Epidermal melanocyte (primary cell): ENCODE measurements at regions not wholly inside any gene's neighbourhood (a gene's known extent, or its start where the extent isn't known, plus 50 kb on each side); places are given as distances from the start of the nearest gene placed in this dataset.

Experiments used
- DNase-seq: peaks from one replicate; pipeline ENCODE4 v3.0.0; 2011; ENCODE audit warnings: low spot score; ENCODE audit not compliant: insufficient read length

DNA sequence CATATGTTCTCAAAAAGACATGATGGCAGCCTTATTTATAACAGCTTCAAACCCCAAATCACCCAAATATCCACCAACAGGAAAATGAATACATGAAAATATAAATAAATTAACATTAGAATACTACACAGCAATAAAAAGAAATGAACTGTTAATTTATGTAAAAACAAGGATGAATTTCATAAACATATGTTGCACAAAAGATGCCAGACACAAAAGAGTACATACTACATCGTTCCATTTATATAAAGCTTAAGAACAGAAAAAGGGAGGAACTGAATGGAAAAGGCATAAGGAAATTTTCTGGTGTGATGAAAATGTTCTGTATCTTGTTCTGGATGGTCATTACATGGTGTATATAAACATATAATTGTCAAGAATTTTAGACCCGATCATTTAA, 69.9 kb upstream of the TUSC7 start:
- no peak for DNase-seq

DNA sequence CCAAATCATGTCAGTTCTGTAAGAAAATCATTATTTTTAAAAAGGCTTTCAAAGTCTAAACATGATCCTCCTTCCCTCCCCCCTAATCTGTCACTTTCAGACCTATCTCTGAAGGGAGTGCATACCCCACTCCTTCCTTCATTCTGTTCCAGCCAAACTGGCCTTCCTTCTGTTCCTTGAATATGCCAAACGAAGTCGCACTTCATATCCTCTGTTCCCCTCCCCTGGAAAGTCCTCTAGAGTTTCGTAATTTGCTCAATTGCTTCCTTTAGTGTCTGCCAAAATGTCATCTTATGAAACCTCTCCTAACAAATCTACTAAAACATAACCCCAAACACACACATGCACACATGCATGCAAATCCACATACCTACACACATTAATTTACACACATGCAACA, 69.5 kb upstream of the TUSC7 start:
- DNase-seq: no peak

- no peak for DNase-seq
These were observed 66.6 kb upstream of the TUSC7 start for GRCh38 chr3:116643001-116643400.

- DNase-seq: no peak
These were observed 61.6 kb upstream of the TUSC7 start for GRCh38 chr3:116647996-116648395.
